Activated CD4-positive, alpha-beta T cell treated with anti-CD3 and anti-CD28 coated beads for 36 hours (primary cell): ENCODE measurements at regions not wholly inside any gene's neighbourhood (a gene's known extent, or its start where the extent isn't known, plus 50 kb on each side); places are given as distances from the start of the nearest gene placed in this dataset.
"Not testable (repeated sequence)": the region's sequence is repeated elsewhere in the genome, so short reads cannot be mapped to it uniquely, and the experiment has no call there.

Source experiments
- ATAC-seq: fragments of 200-7000 bp; cut with Tn5 transposase; one replicate; pipeline ENCODE4 v1.10.0; 2021; ENCODE audit warnings: mild to moderate bottlenecking, moderate library complexity
- CTCF ChIA-PET: fragments of 350-600 bp; sonication (Branson Sonifier 250); formaldehyde crosslinking; loops from one replicate; lab custom pipeline; 2021; ENCODE audit warnings: antibody characterized with exemption; lab: Charles Lee
- POLR2A ChIA-PET: fragments of 350-600 bp; sonication (Branson Sonifier 250); formaldehyde crosslinking; loops from one replicate; lab custom pipeline; 2021; ENCODE audit warnings: antibody characterized with exemption, inconsistent platforms; lab: Charles Lee
- DNase-seq: peaks from one replicate; pipeline ENCODE4 v3.0.0-alpha.2; 2020
- H3K27ac Mint-ChIP-seq: one replicate; pipeline ENCODE4 v1.8.0; 2021; ENCODE audit warnings: mixed read lengths
- H3K27me3 Mint-ChIP-seq: one replicate; pipeline ENCODE4 v1.8.0; 2021; ENCODE audit warnings: mixed read lengths
- H3K36me3 Mint-ChIP-seq: one replicate; pipeline ENCODE4 v1.8.0; 2021; ENCODE audit warnings: low read depth, mixed read lengths
- H3K4me1 Mint-ChIP-seq: one replicate; pipeline ENCODE4 v1.8.0; 2021; ENCODE audit warnings: mixed read lengths
- H3K4me3 Mint-ChIP-seq: one replicate; pipeline ENCODE4 v1.8.0; 2021; ENCODE audit warnings: mild to moderate bottlenecking, moderate library complexity, mixed read lengths
- H3K9me3 Mint-ChIP-seq: one replicate; pipeline ENCODE4 v1.8.0; 2021; ENCODE audit warnings: low read depth, mixed read lengths
- intact Hi-C, 2 experiments: fragments of 100-400 bp; cut with DNase I in 1 of 2; cut with micrococcal nuclease in 1 of 2; formaldehyde crosslinking; loops; one replicate each; pipeline versions ENCODE4 v1.14.2 to v1.15.1; 2022 to 2024; cut with DNase I, micrococcal nuclease

DNA sequence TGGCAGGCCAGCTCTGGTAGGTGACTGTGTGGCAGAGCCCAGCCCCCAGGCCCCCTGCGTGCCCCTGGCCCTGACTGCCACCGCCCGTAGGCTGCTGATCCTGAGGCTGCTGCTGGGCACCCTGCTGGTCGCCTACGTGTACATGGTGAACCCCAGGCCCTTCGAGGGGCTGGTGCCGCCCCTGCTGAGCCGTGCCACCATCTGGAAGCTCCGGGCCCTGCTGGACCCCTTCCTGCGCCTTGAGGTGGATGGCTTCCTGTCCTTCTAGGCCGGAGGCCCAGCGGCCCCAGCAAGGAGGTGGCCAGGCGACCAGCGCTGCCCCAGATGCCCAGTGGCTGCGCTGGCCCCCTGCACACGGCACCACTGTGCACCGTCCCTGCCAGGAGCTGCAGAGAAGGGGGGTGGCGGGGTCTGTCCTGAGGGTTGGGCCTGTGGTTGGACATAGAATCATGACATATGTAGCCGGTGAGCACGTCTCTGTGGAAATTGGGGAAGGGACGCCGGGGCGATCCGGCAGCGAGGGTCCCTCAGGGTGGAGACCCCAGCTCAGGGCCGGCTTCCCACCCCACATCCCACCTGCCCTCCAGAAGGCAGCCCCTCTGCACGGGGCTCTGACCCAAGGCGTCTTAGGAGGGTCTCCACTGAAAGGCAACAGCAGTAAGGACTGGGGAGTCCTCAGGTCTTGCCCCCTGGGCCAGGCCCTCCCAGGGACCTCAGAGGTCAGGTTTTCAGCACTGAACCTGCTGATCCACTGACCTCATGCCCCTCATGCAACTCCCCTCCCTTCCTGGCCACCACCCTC lies 185.4 kb downstream of the IGLL1 start:
- Mint-ChIP-seq H3K36me3 (no peaks in the 10 kb centered on the region), H3K9me3 (no peaks in the 10 kb centered on the region)

DNA sequence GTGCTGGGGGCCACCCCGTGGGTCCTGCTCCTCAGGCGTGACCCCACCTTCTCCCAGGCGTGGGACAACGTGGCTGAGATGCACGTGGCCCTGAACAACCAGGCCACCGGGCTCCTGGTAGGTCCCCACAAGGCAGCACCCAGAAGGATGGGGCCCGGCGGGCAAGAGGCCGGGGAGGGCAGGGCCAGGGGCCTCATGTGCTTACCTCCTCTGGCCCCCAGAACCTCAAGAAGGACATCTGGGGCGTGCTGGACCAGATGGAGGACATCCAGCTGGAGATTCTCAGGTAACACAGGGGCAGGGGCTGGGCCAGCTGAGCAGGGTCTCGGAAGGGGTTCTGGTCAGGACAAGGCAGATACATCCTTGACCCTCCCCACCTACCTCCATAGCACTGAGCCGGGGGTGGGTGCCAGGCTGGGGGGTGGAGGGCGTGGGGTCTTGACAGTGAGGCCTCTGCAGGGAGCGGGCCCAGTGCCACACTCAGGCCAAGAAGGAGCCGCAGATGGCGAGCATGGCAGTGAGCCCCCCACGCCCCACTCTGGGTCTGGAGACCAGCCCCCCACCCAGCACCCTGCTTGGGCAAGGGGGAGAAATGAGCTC lies 186.3 kb downstream of the IGLL1 start:
- H3K4me3 Mint-ChIP-seq: no peak overlapping the region
- H3K4me1 Mint-ChIP-seq: no peaks in the 10 kb centered on the region
- intact Hi-C loops: no loop called here
- ATAC-seq: no peak
- CTCF ChIA-PET: interaction anchor here (0.5 to 0.6 kb wide), 2 partner anchors 104 to 117 kb away, joined by 3 read pairs; no protein-coding TSS in a partner anchor
- no peaks in the 10 kb centered on the region for H3K36me3 Mint-ChIP-seq
- no peak for DNase-seq
- no peaks in the 10 kb centered on the region for H3K27me3 Mint-ChIP-seq
- H3K9me3 Mint-ChIP-seq: no peaks in the 10 kb centered on the region
- POLR2A ChIA-PET: no interaction called here
- no peak overlapping the region for H3K27ac Mint-ChIP-seq

More for the DNA sequence above, 185.4 kb downstream of the IGLL1 start:
- intact Hi-C loops: no loop called here
- POLR2A ChIA-PET: no interaction called here
- H3K4me1 Mint-ChIP-seq: no peaks in the 10 kb centered on the region
- DNase-seq (no peak), ATAC-seq (no peak)
- no peak overlapping the region for H3K4me3 Mint-ChIP-seq
- no peak overlapping the region for H3K27ac Mint-ChIP-seq
- CTCF ChIA-PET: interaction anchor here (0.5 kb wide), 1 partner anchor 118 kb away, joined by 3 read pairs; no protein-coding TSS in a partner anchor
- H3K27me3 Mint-ChIP-seq: no peaks in the 10 kb centered on the region

DNA sequence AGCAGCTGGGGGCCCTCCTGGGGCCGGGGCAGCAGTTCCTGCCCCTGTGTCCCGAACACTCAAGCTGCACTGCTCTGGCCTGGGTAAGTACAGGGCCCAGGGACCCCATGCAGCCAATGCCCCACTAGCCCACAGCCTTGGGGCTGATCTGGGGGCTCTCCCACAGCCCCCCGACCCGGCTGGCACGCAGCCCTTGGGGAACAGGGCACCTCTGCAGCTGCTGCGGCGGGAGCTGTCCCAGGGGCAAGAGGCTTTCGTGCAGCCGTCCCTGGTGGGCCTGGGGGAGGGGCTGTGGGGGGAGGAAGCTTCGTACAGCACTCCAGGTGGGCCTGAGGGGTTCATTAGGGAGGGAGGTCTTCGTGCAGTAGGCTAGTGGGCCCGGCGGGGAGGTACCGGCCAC lies 186.9 kb downstream of the IGLL1 start:
- intact Hi-C loops, H3K9me3 Mint-ChIP-seq, POLR2A ChIA-PET: not testable (repeated sequence)

DNA sequence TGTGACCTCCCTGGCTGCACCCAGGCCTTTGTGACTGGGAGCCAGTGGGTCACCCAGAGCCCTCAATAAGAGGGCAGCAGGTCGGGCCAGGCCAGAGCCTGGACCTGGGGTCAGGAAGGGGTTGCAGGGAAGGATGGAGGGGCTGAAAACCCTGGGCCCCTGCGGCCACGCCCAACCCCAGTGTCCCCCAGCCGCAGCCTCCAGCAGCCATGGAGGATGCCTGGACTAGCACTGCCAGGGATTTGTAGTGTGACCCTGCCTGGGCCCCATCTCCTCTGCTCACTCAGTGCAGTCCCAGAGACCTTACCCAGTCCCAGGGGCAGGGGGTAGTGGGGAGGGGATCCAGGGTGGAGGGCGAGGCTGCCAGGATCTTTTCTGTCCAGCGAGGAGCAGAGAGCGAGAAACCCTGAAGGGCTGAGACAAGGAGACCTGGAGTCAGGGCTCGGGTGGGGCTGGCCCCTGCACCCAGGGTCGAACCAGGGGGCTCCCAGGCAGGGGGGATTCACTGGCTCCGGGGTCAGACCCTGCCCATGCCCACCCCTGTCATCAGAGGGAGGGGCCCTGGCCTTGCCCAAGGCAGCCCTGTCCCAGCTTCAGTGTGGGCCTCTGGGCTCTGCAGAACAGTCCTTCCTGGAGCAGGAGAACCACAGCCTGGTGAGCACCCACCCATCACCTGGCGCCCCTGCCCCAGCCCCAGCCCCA lies 187.5 kb downstream of the IGLL1 start:
- DNase-seq: no peak
- no peaks in the 10 kb centered on the region for H3K27me3 Mint-ChIP-seq
- no peaks in the 10 kb centered on the region for H3K36me3 Mint-ChIP-seq
- POLR2A ChIA-PET: no interaction called here
- intact Hi-C loops: no loop called here
- CTCF ChIA-PET: interaction anchor here (0.6 kb wide), 1 partner anchor 27 kb away, joined by 3 read pairs; no protein-coding TSS in a partner anchor
- no peaks in the 10 kb centered on the region for H3K4me1 Mint-ChIP-seq
- no peak overlapping the region for H3K27ac Mint-ChIP-seq
- H3K4me3 Mint-ChIP-seq: no peak overlapping the region
- no peak for ATAC-seq
- H3K9me3 Mint-ChIP-seq: no peaks in the 10 kb centered on the region

More for the DNA sequence above, 186.9 kb downstream of the IGLL1 start:
- H3K27me3 Mint-ChIP-seq, ATAC-seq, CTCF ChIA-PET, H3K27ac Mint-ChIP-seq, DNase-seq, H3K36me3 Mint-ChIP-seq, H3K4me1 Mint-ChIP-seq, H3K4me3 Mint-ChIP-seq: not testable (repeated sequence)

DNA sequence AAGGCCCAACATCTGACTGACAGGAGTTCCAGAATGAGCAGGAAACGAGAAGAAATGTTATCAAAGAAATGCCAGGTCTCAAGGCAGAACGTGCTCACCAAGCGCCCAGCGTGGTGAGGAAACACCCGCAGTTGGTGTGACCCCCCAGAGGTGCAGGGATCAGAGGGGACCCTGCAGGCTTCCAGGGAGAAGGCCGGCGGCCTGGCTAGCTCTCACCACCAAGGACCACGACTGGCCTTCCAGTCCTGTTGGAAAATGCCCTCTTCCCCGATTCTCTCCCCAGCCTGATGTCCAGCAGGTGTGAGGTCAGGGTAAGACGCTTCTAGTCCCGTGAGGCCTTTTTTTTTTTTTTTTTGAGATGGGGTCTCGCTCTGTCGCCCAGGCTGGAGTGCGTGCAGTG lies 189.1 kb downstream of the IGLL1 start:
- Mint-ChIP-seq H3K9me3 (no peaks in the 10 kb centered on the region), H3K36me3 (no peaks in the 10 kb centered on the region), H3K27ac (no peak overlapping the region), H3K27me3 (no peaks in the 10 kb centered on the region), H3K4me1 (no peaks in the 10 kb centered on the region), H3K4me3 (no peak overlapping the region)
- POLR2A ChIA-PET: no interaction called here
- intact Hi-C loops: no loop called here
- DNase-seq (no peak), ATAC-seq (no peak)
- CTCF ChIA-PET: no interaction called here

DNA sequence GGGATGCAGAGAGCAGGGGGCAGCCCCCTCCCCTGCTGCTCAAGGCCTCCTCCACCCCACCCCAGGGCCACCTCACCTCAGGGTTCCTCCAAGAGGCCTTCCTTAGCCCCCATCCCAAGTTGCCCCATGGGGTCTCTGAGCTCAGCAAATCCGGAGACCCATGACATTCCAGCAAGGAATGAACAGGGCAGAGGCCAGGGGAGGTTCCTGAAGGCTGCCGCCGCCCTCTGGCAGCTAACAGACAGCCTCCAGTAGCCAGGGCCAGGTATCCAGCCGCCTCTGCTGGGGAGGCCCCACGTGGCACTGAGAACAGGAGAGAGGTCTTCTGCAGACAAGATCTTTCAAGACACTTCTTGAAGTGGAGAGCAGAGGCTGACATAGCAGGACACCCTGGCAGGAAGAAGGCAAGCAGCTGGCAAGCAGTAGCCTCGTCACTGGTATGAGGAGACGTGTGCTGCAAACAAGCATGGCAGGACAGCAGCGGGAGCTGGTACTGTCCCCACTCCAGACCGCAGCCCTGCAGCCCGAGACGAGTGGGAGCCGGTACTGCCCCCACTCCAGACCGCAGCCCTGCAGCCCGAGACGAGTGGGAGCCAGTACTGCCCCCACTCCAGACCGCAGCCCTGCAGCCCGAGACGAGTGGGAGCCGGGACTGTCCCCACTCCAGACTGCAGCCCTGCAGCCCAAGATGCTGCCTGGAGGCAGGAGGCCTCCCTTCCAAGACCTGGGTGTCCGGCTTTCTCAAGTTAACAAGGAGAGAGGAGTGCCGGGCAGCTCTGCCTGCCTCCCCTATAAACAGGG lies 190.6 kb downstream of the IGLL1 start:
- ATAC-seq: no peak
- no peak overlapping the region for H3K27ac Mint-ChIP-seq
- no peaks in the 10 kb centered on the region for H3K4me1 Mint-ChIP-seq
- H3K4me3 Mint-ChIP-seq: no peak overlapping the region
- H3K36me3 Mint-ChIP-seq: no peaks in the 10 kb centered on the region
- no peak for DNase-seq
- intact Hi-C loops: loop anchor here in 1 of 2 experiments (10.0 kb wide), 1 partner anchor 95 kb away; no protein-coding TSS in a partner anchor
- CTCF ChIA-PET: no interaction called here
- no peaks in the 10 kb centered on the region for H3K9me3 Mint-ChIP-seq
- peaks cover 2% of the 10 kb centered on the region for H3K27me3 Mint-ChIP-seq
- POLR2A ChIA-PET: no interaction called here

DNA sequence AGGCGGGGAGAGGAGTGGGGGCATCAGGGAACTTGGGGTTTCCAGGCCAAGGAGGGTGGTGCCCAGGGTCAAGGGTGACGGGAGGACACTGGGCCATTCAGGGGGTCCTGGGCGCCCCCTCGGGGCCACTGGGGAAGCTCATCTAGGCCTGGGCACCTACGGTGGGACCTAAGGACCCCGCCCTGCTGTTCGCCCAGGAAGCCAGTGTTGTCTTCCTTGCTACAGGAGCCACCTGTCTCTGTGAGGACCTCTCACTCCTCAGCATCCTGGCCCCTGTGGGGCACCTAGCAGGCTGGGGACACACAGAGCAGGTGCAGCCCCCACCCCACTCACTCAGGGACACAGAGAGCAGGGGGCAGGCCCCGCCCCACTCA lies 191.6 kb downstream of the IGLL1 start:
- intact Hi-C loops: loop anchor here in 1 of 2 experiments (10.0 kb wide), 1 partner anchor 94 kb away; no protein-coding TSS in a partner anchor
- Mint-ChIP-seq H3K27me3 (peaks cover 2% of the 10 kb centered on the region), H3K36me3 (no peaks in the 10 kb centered on the region), H3K27ac (no peak overlapping the region), H3K4me1 (no peaks in the 10 kb centered on the region), H3K9me3 (no peaks in the 10 kb centered on the region), H3K4me3 (no peak overlapping the region)
- CTCF ChIA-PET: no interaction called here
- no peak for ATAC-seq
- no peak for DNase-seq
- POLR2A ChIA-PET: no interaction called here

DNA sequence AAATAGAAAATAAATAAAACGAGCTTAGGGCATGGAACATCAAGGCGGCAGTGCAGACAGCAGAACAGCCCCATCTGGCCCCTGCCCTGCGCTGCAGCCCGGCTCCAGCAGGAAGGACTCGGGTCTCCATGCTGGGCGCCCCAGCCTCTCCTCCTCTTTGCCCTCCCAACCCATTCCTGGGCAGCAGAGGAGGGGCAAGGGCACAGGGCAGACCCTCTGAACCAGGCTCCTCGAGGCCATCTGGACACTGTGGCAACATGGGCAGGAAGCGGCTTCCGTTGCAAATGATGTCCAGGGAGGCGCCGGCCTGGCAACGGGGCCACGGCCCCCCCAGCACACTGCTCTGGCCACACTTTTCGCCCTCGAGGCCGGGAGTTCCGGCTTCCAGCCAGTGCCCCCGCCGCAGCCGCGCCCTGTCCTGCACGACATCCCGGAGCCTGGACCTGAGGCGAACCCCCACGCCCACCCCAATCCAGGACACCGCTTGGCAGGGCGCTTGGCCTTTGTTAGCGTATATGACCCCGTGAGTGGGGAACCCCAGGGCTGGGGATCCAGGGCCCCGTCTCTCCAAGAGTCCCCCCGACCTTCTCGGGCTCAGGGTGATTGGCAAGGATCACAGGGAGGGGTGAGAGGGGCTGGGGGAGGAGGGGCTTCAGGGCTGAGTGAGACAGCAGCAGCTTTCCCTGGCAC lies 192.1 kb downstream of the IGLL1 start:
- POLR2A ChIA-PET: no interaction called here
- intact Hi-C loops: loop anchor here (2.0 to 10.0 kb wide), 3 partner anchors 65 to 209 kb away; no protein-coding TSS in a partner anchor

DNA sequence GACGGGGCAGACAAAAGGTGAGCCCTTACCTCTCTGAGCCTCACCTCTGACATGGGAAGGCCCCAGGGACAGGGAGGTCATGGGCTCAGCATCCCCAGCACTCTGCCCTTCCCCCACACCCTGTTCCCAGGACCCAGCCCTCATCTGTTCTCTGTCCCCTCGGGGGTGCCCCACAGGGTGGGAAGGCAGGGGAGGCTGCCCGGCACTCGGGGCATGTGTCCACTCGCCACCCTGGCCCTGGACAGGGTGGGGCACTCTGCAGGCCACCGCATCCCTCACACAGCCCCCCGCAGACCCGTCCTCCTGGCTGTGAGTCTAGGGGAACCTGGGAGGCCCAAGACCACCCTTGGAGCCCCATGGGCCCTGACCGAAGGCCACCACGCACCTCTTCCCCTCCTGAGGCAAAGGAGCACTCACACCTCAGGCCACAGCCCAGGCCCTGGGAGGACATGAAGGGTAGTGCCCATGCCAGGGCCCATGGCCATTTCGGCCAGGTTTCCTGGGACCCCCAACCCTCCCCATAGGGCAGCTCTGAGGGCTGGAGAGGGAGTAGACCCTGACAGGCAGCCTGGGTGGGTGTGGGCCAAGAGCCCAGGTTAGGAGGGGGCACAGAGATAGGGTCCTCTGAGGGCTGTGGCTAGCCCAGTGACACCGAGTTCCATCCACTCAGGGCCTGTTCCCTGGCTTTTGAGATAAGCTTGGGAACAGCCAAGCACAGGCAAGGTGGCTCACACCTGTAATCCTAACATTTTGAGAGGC lies 193.1 kb downstream of the IGLL1 start:
- DNase-seq: no peak
- CTCF ChIA-PET: interaction anchor here (0.6 to 1.8 kb wide), 5 partner anchors 9 to 152 kb away, joined by 3 to 16 read pairs (median 4); no protein-coding TSS in a partner anchor
- peaks cover 2% of the 10 kb centered on the region for H3K27me3 Mint-ChIP-seq
- intact Hi-C loops: loop anchor here (1.0 to 10.0 kb wide), 5 partner anchors 64 to 213 kb away; no protein-coding TSS in a partner anchor
- no peak overlapping the region for H3K27ac Mint-ChIP-seq
- ATAC-seq: no peak
- H3K4me1 Mint-ChIP-seq: no peaks in the 10 kb centered on the region
- no peak overlapping the region for H3K4me3 Mint-ChIP-seq
- H3K9me3 Mint-ChIP-seq: no peaks in the 10 kb centered on the region
- POLR2A ChIA-PET: no interaction called here
- no peaks in the 10 kb centered on the region for H3K36me3 Mint-ChIP-seq

More for the DNA sequence above, 192.1 kb downstream of the IGLL1 start:
- CTCF ChIA-PET: interaction anchor here (0.6 kb wide), 1 partner anchor 151 kb away, joined by 4 read pairs; no protein-coding TSS in a partner anchor
- DNase-seq: no peak
- no peaks in the 10 kb centered on the region for H3K9me3 Mint-ChIP-seq
- no peak overlapping the region for H3K4me3 Mint-ChIP-seq
- no peaks in the 10 kb centered on the region for H3K4me1 Mint-ChIP-seq
- no peak for ATAC-seq
- no peaks in the 10 kb centered on the region for H3K36me3 Mint-ChIP-seq
- H3K27me3 Mint-ChIP-seq: peaks cover 2% of the 10 kb centered on the region
- no peak overlapping the region for H3K27ac Mint-ChIP-seq
